ENCODE measurements at regions not wholly inside any gene's neighbourhood (a gene's known extent, or its start where the extent isn't known, plus 50 kb on each side); places are given as distances from the start of the nearest gene placed in this dataset.

DNA sequence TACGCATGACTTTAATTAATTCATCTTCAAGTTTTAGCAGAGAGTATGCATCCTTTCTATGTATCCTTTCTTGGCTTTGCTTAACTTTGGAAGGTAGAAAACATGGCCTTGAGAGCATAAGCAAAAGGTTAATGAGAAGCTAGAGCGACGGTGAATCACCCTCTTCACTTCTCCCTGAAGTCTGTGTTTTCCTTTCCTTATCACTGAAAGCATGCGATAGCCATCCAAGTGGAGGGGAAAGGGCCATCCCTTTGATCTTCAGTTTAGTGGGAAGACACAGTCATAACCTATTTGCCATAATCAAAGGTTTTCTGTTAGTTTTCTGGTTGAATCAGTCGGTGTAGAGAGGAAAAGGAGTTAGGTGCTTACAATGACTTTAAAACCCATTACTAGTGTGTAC lies 354.0 kb upstream of the ROBO2 start:
- TF ChIP-seq, protein P1, sequence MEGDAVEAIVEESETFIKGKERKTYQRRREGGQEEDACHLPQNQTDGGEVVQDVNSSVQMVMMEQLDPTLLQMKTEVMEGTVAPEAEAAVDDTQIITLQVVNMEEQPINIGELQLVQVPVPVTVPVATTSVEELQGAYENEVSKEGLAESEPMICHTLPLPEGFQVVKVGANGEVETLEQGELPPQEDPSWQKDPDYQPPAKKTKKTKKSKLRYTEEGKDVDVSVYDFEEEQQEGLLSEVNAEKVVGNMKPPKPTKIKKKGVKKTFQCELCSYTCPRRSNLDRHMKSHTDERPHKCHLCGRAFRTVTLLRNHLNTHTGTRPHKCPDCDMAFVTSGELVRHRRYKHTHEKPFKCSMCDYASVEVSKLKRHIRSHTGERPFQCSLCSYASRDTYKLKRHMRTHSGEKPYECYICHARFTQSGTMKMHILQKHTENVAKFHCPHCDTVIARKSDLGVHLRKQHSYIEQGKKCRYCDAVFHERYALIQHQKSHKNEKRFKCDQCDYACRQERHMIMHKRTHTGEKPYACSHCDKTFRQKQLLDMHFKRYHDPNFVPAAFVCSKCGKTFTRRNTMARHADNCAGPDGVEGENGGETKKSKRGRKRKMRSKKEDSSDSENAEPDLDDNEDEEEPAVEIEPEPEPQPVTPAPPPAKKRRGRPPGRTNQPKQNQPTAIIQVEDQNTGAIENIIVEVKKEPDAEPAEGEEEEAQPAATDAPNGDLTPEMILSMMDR (IDR thresholded peaks at IDR 0.05 in 4 of 5, conservative IDR thresholded peaks at IDR 0.05 in 1 of 5), result no peak
- no peak for TF ChIP-seq POLR2A (IDR thresholded peaks at IDR 0.05)
